Lower leg skin (tissue), 4 donors: ENCODE measurements at regions not wholly inside any gene's neighbourhood (a gene's known extent, or its start where the extent isn't known, plus 50 kb on each side); places are given as distances from the start of the nearest gene placed in this dataset.

Experiments used
- DNase-seq, 2 donors: peaks; one replicate each; pipeline ENCODE4 v3.0.0-alpha.2; 2019; ENCODE audit warnings: low spot score in 2 of 2
- H3K4me3 ChIP-seq: fragments of 200-600 bp; sonication (generic); 2 replicates; pipeline ENCODE4 v1.5.1; 2017; ENCODE audit warnings: mild to moderate bottlenecking, low read depth; ENCODE audit not compliant: poor library complexity, severe bottlenecking
- CTCF ChIP-seq, 3 donors: fragments of 450-650 bp; IDR thresholded peaks; one replicate each; pipeline ENCODE4 v1.5.1; 2016; ENCODE audit warnings: antibody characterized with exemption in 3 of 3, mild to moderate bottlenecking in 3 of 3, moderate library complexity in 2 of 3
- POLR2A ChIP-seq, 2 donors: fragments of 450-650 bp; IDR thresholded peaks; one replicate each; pipeline ENCODE4 v1.6.1; 2016 to 2017; ENCODE audit warnings: antibody characterized with exemption in 2 of 2, mild to moderate bottlenecking in 1 of 2, moderate library complexity in 1 of 2
- WGBS, 2 donors: methylation state at CpG; one replicate each; pipeline ENCODE4 v1.1.5; 2018; 5-methylcytosine and 5-hydroxymethylcytosine counted together
- intact Hi-C: fragments of 100-400 bp; cut with DNase I; formaldehyde crosslinking; loops from one replicate; pipeline ENCODE4 v1.15.0; 2023; ENCODE audit warnings: low total_unique reads

- 87 to 93% methylated on average over 4 of the region's 4 CpGs for WGBS, 2 donors
- no peak for DNase-seq
- no peak for TF ChIP-seq POLR2A (IDR thresholded peaks at IDR 0.05)
- no peak for TF ChIP-seq CTCF (IDR thresholded peaks at IDR 0.05)
- intact Hi-C loops: no loop called here
- no peak overlapping the region for H3K4me3 ChIP-seq
Measured at GRCh38 chr6:37097335-37097734, 72.6 kb upstream of the PIM1 start.

GRCh38 chr6:37099442-37099841, 70.5 kb upstream of the PIM1 start:
- TF ChIP-seq CTCF (IDR thresholded peaks at IDR 0.05): no peak
- no peak for TF ChIP-seq POLR2A (IDR thresholded peaks at IDR 0.05)
- H3K4me3 ChIP-seq: no peak overlapping the region
- intact Hi-C loops: no loop called here
- DNase-seq: no peak
- WGBS, 2 donors: 57 to 58% methylated on average over 2 of the region's 2 CpGs

DNA sequence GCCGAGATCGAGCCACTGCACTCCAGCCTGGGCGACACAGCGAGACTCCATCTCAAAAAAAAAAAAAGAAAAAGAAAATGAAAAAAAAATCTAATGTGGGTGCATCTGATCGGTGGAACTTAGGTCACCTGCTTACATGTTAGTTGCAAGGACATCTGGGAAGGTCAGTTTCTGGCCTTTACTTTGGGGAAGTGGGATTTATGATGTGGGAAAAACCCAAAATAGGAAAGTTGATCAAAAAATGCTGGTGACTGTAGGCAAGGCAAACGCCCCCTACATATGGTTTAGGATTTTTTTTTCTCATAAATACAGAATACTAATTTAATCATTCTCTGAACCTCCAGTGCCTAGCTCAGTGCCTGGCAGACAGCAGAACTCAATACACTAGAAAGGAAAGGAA, 69.2 kb upstream of the PIM1 start:
- WGBS, 2 donors: 91 to 92% methylated on average over 6 of the region's 6 CpGs
- no peak overlapping the region for H3K4me3 ChIP-seq
- TF ChIP-seq CTCF (IDR thresholded peaks at IDR 0.05) (no peak), POLR2A (IDR thresholded peaks at IDR 0.05) (no peak)
- no peak for DNase-seq
- intact Hi-C loops: no loop called here

DNA sequence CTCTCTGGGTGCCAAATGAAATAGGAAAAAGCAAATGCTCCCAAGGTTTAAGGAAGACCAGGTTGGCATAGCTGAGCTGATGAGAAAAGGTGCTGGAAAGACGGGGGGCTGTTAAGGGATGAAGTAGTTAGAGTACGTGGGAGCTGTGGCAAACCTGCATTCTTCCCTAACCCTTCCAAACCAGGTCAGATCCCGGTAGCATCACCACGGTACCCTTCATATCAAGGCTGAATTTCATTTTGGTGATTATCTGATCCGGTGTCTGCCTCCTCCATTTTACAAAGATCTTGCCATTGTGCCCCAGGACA, 68.0 kb upstream of the PIM1 start:
- intact Hi-C loops: no loop called here
- no peak for TF ChIP-seq CTCF (IDR thresholded peaks at IDR 0.05)
- no peak for TF ChIP-seq POLR2A (IDR thresholded peaks at IDR 0.05)
- DNase-seq: no peak
- WGBS, 2 donors: 36 to 40% methylated on average over 5 of the region's 5 CpGs
- no peak overlapping the region for H3K4me3 ChIP-seq

- WGBS, 2 donors: 2 to 3% methylated on average over 17 to 23 of the region's 36 CpGs
- no peak overlapping the region for H3K4me3 ChIP-seq
- peak; percentile 77 to 96 for DNase-seq
- TF ChIP-seq POLR2A (IDR thresholded peaks at IDR 0.05) (no peak), CTCF (IDR thresholded peaks at IDR 0.05) (no peak)
- intact Hi-C loops: no loop called here
Measured at GRCh38 chr6:37102299-37103168, 67.4 kb upstream of the PIM1 start.
